Central memory CD8-positive, alpha-beta T cell (primary cell): ENCODE measurements at regions not wholly inside any gene's neighbourhood (a gene's known extent, or its start where the extent isn't known, plus 50 kb on each side); places are given as distances from the start of the nearest gene placed in this dataset.

Experiments used
- ATAC-seq: fragments of 150-1000 bp; cut with Tn5 transposase; replicated peaks from 2 replicates; pipeline ENCODE4 v1.10.0; 2022; ENCODE audit warnings: mild to moderate bottlenecking, moderate FRiP score, moderate number of reproducible peaks; ENCODE audit not compliant: poor library complexity, severe bottlenecking; ENCODE audit errors: extremely low read depth
- DNase-seq, 2 donors: peaks; one replicate each; pipeline ENCODE4 v3.0.0; 2021; ENCODE audit warnings: low spot score in 2 of 2
- H3K27ac Mint-ChIP-seq: one replicate; pipeline ENCODE4 v1.8.0; 2022; ENCODE audit warnings: low read depth, mild to moderate bottlenecking, moderate library complexity, mixed read lengths
- H3K27me3 Mint-ChIP-seq: one replicate; pipeline ENCODE4 v1.8.0; 2022; ENCODE audit warnings: mixed read lengths
- H3K36me3 Mint-ChIP-seq: one replicate; pipeline ENCODE4 v1.8.0; 2022; ENCODE audit warnings: mild to moderate bottlenecking, moderate library complexity, mixed read lengths; ENCODE audit not compliant: insufficient read depth
- H3K4me1 Mint-ChIP-seq: one replicate; pipeline ENCODE4 v1.8.0; 2022; ENCODE audit warnings: mixed read lengths
- H3K4me3 Mint-ChIP-seq: one replicate; pipeline ENCODE4 v1.8.0; 2022; ENCODE audit warnings: mild to moderate bottlenecking, moderate library complexity, mixed read lengths
- H3K9me3 Mint-ChIP-seq: one replicate; pipeline ENCODE4 v1.8.0; 2022; ENCODE audit warnings: mixed read lengths

DNA sequence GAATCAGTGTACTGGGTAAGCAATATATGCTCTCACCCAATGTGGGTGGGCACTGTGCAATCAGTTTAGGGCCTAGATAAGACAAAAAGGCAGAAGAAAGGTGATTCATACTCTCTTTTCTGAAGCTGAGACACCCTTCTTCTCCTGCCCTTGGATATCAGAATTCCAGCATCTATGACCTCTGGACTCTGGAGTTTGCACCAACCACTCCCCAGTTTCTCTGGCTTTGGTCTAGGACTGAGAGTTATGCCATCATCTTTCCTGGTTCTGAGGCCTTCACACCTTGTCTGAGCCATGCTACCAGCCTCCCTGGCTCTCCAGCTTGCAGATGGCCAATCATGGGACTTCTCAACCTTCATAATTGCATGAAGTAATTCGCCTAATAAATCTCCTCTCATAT lies 724.6 kb upstream of the TYRP1 start:
- peaks cover 15% of the 10 kb centered on the region for H3K9me3 Mint-ChIP-seq
- no peaks in the 10 kb centered on the region for H3K27me3 Mint-ChIP-seq
- H3K27ac Mint-ChIP-seq = no peak overlapping the region
- no peaks in the 10 kb centered on the region for H3K4me1 Mint-ChIP-seq
- no peak overlapping the region for H3K4me3 Mint-ChIP-seq
- H3K36me3 Mint-ChIP-seq = no peaks in the 10 kb centered on the region
- no peak for DNase-seq
- ATAC-seq = no peak

GRCh38 chr9:11973011-11973410 lies 720.2 kb upstream of the TYRP1 start:
- H3K27me3 Mint-ChIP-seq = no peaks in the 10 kb centered on the region
- no peaks in the 10 kb centered on the region for H3K36me3 Mint-ChIP-seq
- H3K4me3 Mint-ChIP-seq = no peak overlapping the region
- no peak for DNase-seq
- ATAC-seq = no peak
- H3K9me3 Mint-ChIP-seq = peaks cover 6% of the 10 kb centered on the region
- H3K27ac Mint-ChIP-seq = no peak overlapping the region
- H3K4me1 Mint-ChIP-seq = no peaks in the 10 kb centered on the region

GRCh38 chr9:11973511-11973910 lies 719.7 kb upstream of the TYRP1 start:
- Mint-ChIP-seq H3K27ac (no peak overlapping the region), H3K9me3 (peaks cover 6% of the 10 kb centered on the region), H3K36me3 (no peaks in the 10 kb centered on the region), H3K27me3 (no peaks in the 10 kb centered on the region), H3K4me1 (no peaks in the 10 kb centered on the region), H3K4me3 (no peak overlapping the region)
- no peak for DNase-seq
- no peak for ATAC-seq

DNA sequence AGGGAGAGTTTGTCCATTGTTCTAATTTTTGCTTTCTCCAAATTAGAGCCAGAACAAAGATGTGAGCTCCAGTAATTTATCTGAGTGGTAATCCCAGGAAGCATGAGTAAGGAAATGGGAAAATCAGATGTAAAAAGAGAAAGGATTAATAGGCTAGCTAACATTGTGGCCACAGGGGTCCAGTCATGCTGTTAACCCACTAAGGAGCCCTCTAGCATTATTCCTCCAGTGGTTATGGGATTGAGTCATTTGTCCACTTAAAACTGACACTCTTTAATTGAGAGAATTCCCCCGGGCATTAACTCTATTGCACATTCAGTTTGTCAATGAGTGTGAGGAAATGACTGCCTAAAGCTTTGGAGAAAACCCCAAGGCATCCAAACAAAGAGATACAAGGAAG lies 700.3 kb upstream of the TYRP1 start:
- DNase-seq (no peak), ATAC-seq (no peak)
- Mint-ChIP-seq H3K4me3 (no peak overlapping the region), H3K27me3 (no peaks in the 10 kb centered on the region), H3K9me3 (peaks cover 20% of the 10 kb centered on the region), H3K27ac (no peak overlapping the region), H3K4me1 (no peaks in the 10 kb centered on the region), H3K36me3 (no peaks in the 10 kb centered on the region)

- Mint-ChIP-seq H3K9me3 (peaks cover 21% of the 10 kb centered on the region), H3K4me1 (no peaks in the 10 kb centered on the region), H3K36me3 (no peaks in the 10 kb centered on the region), H3K27ac (no peak overlapping the region), H3K27me3 (no peaks in the 10 kb centered on the region), H3K4me3 (no peak overlapping the region)
- DNase-seq = no peak
- ATAC-seq = no peak
Measured at GRCh38 chr9:12014488-12014887, 678.7 kb upstream of the TYRP1 start.

GRCh38 chr9:12054235-12054634 lies 639.0 kb upstream of the TYRP1 start:
- ATAC-seq = no peak
- H3K9me3 Mint-ChIP-seq = peaks cover 27% of the 10 kb centered on the region

GRCh38 chr9:12056874-12057273 lies 636.3 kb upstream of the TYRP1 start:
- Mint-ChIP-seq H3K27ac (no peak overlapping the region), H3K36me3 (no peaks in the 10 kb centered on the region), H3K27me3 (no peaks in the 10 kb centered on the region), H3K4me3 (no peak overlapping the region), H3K9me3 (peaks cover 38% of the 10 kb centered on the region), H3K4me1 (no peaks in the 10 kb centered on the region)
- no peak for ATAC-seq
- no peak for DNase-seq

More at GRCh38 chr9:12054235-12054634, 639.0 kb upstream of the TYRP1 start:
- H3K4me3 Mint-ChIP-seq = no peak overlapping the region
- no peak for DNase-seq
- H3K27me3 Mint-ChIP-seq = no peaks in the 10 kb centered on the region
- H3K36me3 Mint-ChIP-seq = no peaks in the 10 kb centered on the region
- H3K4me1 Mint-ChIP-seq = no peaks in the 10 kb centered on the region
- H3K27ac Mint-ChIP-seq = no peak overlapping the region

DNA sequence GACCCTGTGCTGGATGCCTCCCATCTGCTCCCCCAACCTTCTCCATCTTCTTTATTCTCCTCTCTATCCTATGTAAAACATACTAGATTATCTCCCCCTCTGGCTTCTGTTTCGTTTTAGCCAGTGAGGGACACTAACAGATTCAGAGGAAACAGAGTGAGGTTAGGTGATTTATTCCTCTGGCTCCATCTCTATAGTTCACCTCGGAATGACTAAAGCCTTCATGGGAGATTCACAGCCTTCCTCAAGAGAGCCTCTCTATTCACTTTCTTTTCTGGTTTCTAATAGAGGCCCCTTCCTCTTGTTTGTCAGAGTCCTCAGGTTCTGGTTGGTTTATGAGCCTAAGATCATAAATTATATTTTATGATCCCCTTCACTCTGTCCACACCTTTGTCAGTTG lies 633.1 kb upstream of the TYRP1 start:
- H3K36me3 Mint-ChIP-seq = no peaks in the 10 kb centered on the region
- ATAC-seq (no peak), DNase-seq (no peak)
- H3K27ac Mint-ChIP-seq = no peak overlapping the region
- peaks cover 18% of the 10 kb centered on the region for H3K9me3 Mint-ChIP-seq
- no peaks in the 10 kb centered on the region for H3K27me3 Mint-ChIP-seq
- no peak overlapping the region for H3K4me3 Mint-ChIP-seq
- H3K4me1 Mint-ChIP-seq = no peaks in the 10 kb centered on the region

- Mint-ChIP-seq H3K4me3 (no peak overlapping the region), H3K27me3 (no peaks in the 10 kb centered on the region), H3K9me3 (peaks cover 18% of the 10 kb centered on the region), H3K4me1 (no peaks in the 10 kb centered on the region), H3K36me3 (no peaks in the 10 kb centered on the region), H3K27ac (no peak overlapping the region)
- no peak for DNase-seq
- ATAC-seq = no peak
Measured at GRCh38 chr9:12060811-12061210, 632.4 kb upstream of the TYRP1 start.

DNA sequence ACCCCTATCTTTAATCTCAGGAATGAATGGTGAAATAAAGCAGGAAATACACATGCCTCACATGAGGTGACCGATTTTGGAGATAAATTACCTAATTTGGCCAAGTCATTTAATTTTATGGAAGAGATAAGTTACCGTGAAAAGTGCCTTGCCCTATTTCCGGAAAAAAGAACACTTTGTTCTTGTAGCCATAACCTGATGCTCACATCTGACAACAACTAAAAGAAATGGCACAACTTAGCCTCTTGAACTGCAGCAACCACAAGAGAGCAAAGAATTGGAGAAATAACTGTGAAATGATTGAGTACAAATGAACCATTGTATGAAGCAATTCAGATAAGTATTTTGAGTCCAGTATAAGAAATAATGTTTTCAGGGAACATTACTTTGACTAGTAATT lies 628.1 kb upstream of the TYRP1 start:
- ATAC-seq = no peak
- Mint-ChIP-seq H3K9me3 (peaks cover 13% of the 10 kb centered on the region), H3K4me1 (no peaks in the 10 kb centered on the region), H3K27me3 (no peaks in the 10 kb centered on the region), H3K27ac (no peak overlapping the region), H3K36me3 (no peaks in the 10 kb centered on the region), H3K4me3 (no peak overlapping the region)
- no peak for DNase-seq

DNA sequence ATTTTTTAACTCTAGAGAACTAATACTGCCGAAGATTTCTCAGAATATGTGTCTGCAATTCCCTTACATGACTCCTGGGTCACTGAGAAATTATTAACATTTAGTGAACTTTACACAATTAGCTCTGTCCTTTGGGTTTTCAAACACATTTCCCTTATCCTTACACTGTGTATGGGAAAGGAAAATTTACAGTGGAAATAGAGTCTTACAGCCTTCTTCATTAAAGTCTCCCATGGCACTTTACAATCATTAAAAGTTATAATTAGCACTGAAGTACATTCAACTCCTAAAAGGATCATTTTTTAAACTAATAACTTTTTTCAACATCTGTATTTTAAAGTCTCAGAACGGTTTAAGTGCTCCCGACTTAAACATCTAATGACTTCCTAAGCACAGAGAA lies 627.5 kb upstream of the TYRP1 start:
- no peaks in the 10 kb centered on the region for H3K27me3 Mint-ChIP-seq
- no peaks in the 10 kb centered on the region for H3K36me3 Mint-ChIP-seq

DNA sequence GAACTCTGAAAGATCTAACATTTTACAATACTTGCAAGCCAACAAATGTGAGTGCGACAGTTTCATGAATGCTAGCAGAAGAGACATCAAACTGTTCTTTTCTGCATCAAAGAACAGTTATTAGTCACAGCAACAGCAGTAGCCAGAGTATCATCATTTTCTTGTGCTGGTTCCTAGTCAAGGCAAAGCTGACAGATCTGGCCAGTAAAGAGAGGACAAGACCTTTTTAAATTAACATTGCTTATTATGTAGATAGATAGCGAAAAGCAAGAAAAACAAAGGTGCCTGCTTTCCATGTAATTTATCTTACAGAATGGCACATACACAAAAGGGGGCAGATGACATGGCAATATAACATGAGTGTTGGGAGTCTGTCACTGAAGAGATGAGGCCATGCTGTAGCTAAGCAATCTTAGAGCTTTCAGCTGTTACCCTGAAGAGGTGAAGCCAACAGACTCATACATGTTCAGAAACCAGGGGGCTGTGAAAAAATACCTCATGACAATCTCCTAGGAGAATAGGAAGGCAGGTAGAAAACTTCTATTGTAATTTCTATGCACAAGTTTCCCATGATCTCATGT lies 626.6 kb upstream of the TYRP1 start:
- DNase-seq (no peak), ATAC-seq (no peak)
- Mint-ChIP-seq H3K9me3 (peaks cover 10% of the 10 kb centered on the region), H3K36me3 (no peaks in the 10 kb centered on the region), H3K27ac (no peak overlapping the region), H3K27me3 (no peaks in the 10 kb centered on the region), H3K4me1 (no peaks in the 10 kb centered on the region), H3K4me3 (no peak overlapping the region)

More for the DNA sequence above, 627.5 kb upstream of the TYRP1 start:
- DNase-seq (no peak), ATAC-seq (no peak)
- H3K4me1 Mint-ChIP-seq = no peaks in the 10 kb centered on the region
- H3K9me3 Mint-ChIP-seq = peaks cover 13% of the 10 kb centered on the region
- no peak overlapping the region for H3K27ac Mint-ChIP-seq
- H3K4me3 Mint-ChIP-seq = no peak overlapping the region

DNA sequence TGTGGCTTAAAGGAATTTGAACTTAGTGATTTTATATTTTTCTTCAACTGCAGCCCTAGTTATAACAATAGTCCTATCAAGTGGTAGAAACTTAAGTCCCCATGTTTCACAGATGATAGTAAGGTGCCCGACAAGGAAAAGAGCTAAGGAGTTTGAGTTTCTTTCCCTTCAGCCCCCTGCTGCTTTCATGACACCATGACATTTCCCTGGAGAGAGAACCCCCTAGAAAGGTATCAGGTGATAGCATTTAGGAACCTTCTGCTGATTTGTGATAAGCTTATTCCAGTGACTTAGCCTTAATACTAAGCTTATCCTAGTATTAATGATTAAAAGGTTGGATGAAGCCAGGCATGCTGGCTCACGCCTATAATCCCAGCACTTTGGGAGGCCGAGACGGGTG lies 623.8 kb upstream of the TYRP1 start:
- H3K9me3 Mint-ChIP-seq = peaks cover 31% of the 10 kb centered on the region
- no peaks in the 10 kb centered on the region for H3K27me3 Mint-ChIP-seq
- ATAC-seq (no peak), DNase-seq (no peak)
- H3K4me1 Mint-ChIP-seq = no peaks in the 10 kb centered on the region
- no peak overlapping the region for H3K4me3 Mint-ChIP-seq
- H3K27ac Mint-ChIP-seq = no peak overlapping the region
- H3K36me3 Mint-ChIP-seq = no peaks in the 10 kb centered on the region

- Mint-ChIP-seq H3K36me3 (no peaks in the 10 kb centered on the region), H3K27me3 (no peaks in the 10 kb centered on the region), H3K9me3 (peaks cover 13% of the 10 kb centered on the region), H3K4me3 (no peak overlapping the region), H3K4me1 (no peaks in the 10 kb centered on the region), H3K27ac (no peak overlapping the region)
- ATAC-seq (no peak), DNase-seq (no peak)
Measured at GRCh38 chr9:12085399-12085798, 607.8 kb upstream of the TYRP1 start.
